ENCODE measurements at regions not wholly inside any gene's neighbourhood (a gene's known extent, or its start where the extent isn't known, plus 50 kb on each side); places are given as distances from the start of the nearest gene placed in this dataset.

- intact Hi-C loops (cut with DNase I), result no loop called here
- H3K27me3 ChIP-seq, result no peaks in the 10 kb centered on the region
- no peak for ATAC-seq
- DNase-seq, result no peak
- H3K36me3 ChIP-seq, result no peaks in the 10 kb centered on the region
- H3K9me3 ChIP-seq, result no peaks in the 10 kb centered on the region
- H3K4me3 ChIP-seq, result no peak overlapping the region
- TF ChIP-seq CTCF (IDR thresholded peaks at IDR 0.05), result no peak
- H3K27ac ChIP-seq, result no peak overlapping the region
- no peaks in the 10 kb centered on the region for H3K4me1 ChIP-seq
These were observed 251.1 kb upstream of the MEOX2 start for GRCh38 chr7:15937571-15937970.

GRCh38 chr7:15936991-15937390 lies 250.5 kb upstream of the MEOX2 start:
- no peaks in the 10 kb centered on the region for H3K4me1 ChIP-seq
- TF ChIP-seq CTCF (IDR thresholded peaks at IDR 0.05), result no peak
- H3K9me3 ChIP-seq, result no peaks in the 10 kb centered on the region
- H3K36me3 ChIP-seq, result no peaks in the 10 kb centered on the region
- DNase-seq (no peak), ATAC-seq (no peak)
- no peak overlapping the region for H3K27ac ChIP-seq
- no peak overlapping the region for H3K4me3 ChIP-seq
- 93 to 97% methylated on average over 2 of the region's 2 CpGs for WGBS, 2 donors
- intact Hi-C loops (cut with DNase I), result no loop called here
- H3K27me3 ChIP-seq, result no peaks in the 10 kb centered on the region

GRCh38 chr7:15932318-15932717 lies 245.8 kb upstream of the MEOX2 start:
- WGBS, 2 donors, result 90 to 97% methylated on average over 1 of the region's 1 CpG
- intact Hi-C loops (cut with DNase I), result no loop called here

GRCh38 chr7:15929411-15929810 lies 242.9 kb upstream of the MEOX2 start:
- H3K4me1 ChIP-seq, result no peaks in the 10 kb centered on the region
- intact Hi-C loops (cut with DNase I), result no loop called here
- H3K4me3 ChIP-seq, result no peak overlapping the region
- no peak overlapping the region for H3K27ac ChIP-seq
- H3K9me3 ChIP-seq, result peaks cover 0 to 29% (median 9%) of the 10 kb centered on the region in 11 donors
- H3K36me3 ChIP-seq, result no peaks in the 10 kb centered on the region
- ATAC-seq (no peak), DNase-seq (no peak)
- WGBS, 2 donors, result 92 to 97% methylated on average over 1 of the region's 1 CpG
- TF ChIP-seq CTCF (IDR thresholded peaks at IDR 0.05), result no peak
- no peaks in the 10 kb centered on the region for H3K27me3 ChIP-seq

More at GRCh38 chr7:15932318-15932717, 245.8 kb upstream of the MEOX2 start:
- no peaks in the 10 kb centered on the region for H3K27me3 ChIP-seq
- no peak overlapping the region for H3K27ac ChIP-seq
- no peak for DNase-seq
- H3K4me3 ChIP-seq, result no peak overlapping the region
- ATAC-seq, result no peak
- H3K36me3 ChIP-seq, result no peaks in the 10 kb centered on the region
- H3K9me3 ChIP-seq, result peaks cover 0 to 13% (median 0%) of the 10 kb centered on the region in 11 donors
- no peak for TF ChIP-seq CTCF (IDR thresholded peaks at IDR 0.05)
- no peaks in the 10 kb centered on the region for H3K4me1 ChIP-seq

GRCh38 chr7:15925608-15926007 lies 239.1 kb upstream of the MEOX2 start:
- ATAC-seq (no peak), DNase-seq (no peak)
- H3K27ac ChIP-seq, result no peak overlapping the region
- peaks cover 0 to 10% (median 0%) of the 10 kb centered on the region in 9 donors for H3K4me1 ChIP-seq
- 91 to 100% methylated on average over 1 of the region's 1 CpG for WGBS, 2 donors
- peaks cover 0 to 38% (median 9%) of the 10 kb centered on the region in 11 donors for H3K9me3 ChIP-seq
- TF ChIP-seq CTCF (IDR thresholded peaks at IDR 0.05), result no peak
- H3K36me3 ChIP-seq, result no peaks in the 10 kb centered on the region
- H3K4me3 ChIP-seq, result no peak overlapping the region
- intact Hi-C loops (cut with DNase I), result no loop called here
- H3K27me3 ChIP-seq, result no peaks in the 10 kb centered on the region

Data from heart right ventricle (tissue), 16 donors.